Spleen (tissue), 11 donors: ENCODE measurements at regions not wholly inside any gene's neighbourhood (a gene's known extent, or its start where the extent isn't known, plus 50 kb on each side); places are given as distances from the start of the nearest gene placed in this dataset.
A peak's percentile ranks its signal among the peaks of the same experiment; 100 is the strongest.

Experiments
- DNase-seq: peaks from one replicate; pipeline ENCODE4 v3.0.0-alpha.2; 2020
- H3K27ac ChIP-seq, 8 donors: fragments of 200-600 bp; sonication (generic) in 7 of 8; 1 replicate in 4 of 8; 2 replicates in 4 of 8; pipeline versions ENCODE4 v1.5.0 to v1.8.0; 2016 to 2021; ENCODE audit warnings: inconsistent platforms in 4 of 8, mild to moderate bottlenecking in 4 of 8, moderate library complexity in 1 of 8
- H3K27me3 ChIP-seq, 7 donors: fragments of 200-600 bp; sonication (generic) in 6 of 7; replicated peaks in 1 of 7; 1 replicate in 4 of 7; 2 replicates in 3 of 7; pipeline versions ENCODE4 v1.5.0 to v1.8.0; 2016 to 2021; ENCODE audit warnings: inconsistent platforms in 3 of 7, mild to moderate bottlenecking in 1 of 7
- H3K36me3 ChIP-seq, 6 donors: fragments of 200-600 bp; sonication (generic) in 5 of 6; 1 replicate in 4 of 6; 2 replicates in 2 of 6; pipeline versions ENCODE4 v1.5.0 to v1.8.0; 2016 to 2021; ENCODE audit warnings: inconsistent platforms in 2 of 6
- H3K4me1 ChIP-seq, 6 donors: fragments of 200-600 bp; sonication (generic) in 5 of 6; 1 replicate in 3 of 6; 2 replicates in 3 of 6; pipeline versions ENCODE4 v1.5.0 to v1.8.0; 2016 to 2021; ENCODE audit warnings: inconsistent platforms in 3 of 6
- H3K4me3 ChIP-seq, 8 donors: fragments of 200-600 bp; sonication (generic) in 7 of 8; 1 replicate in 4 of 8; 2 replicates in 4 of 8; pipeline versions ENCODE4 v1.5.0 to v1.8.0; 2016 to 2021; ENCODE audit warnings: inconsistent platforms in 4 of 8, mild to moderate bottlenecking in 4 of 8, moderate library complexity in 2 of 8
- H3K9me3 ChIP-seq, 8 donors: fragments of 200-600 bp; sonication (generic) in 7 of 8; 1 replicate in 4 of 8; 2 replicates in 4 of 8; pipeline versions ENCODE4 v1.5.0 to v1.8.0; 2016 to 2021; ENCODE audit warnings: inconsistent platforms in 4 of 8
- CTCF ChIP-seq, 11 experiments: fragments of 200-600 bp in 7 of 11; fragments of 450-650 bp in 4 of 11; sonication (generic) in 4 of 11; IDR thresholded peaks in 8 of 11; conservative IDR thresholded peaks in 3 of 11; 1 replicate in 7 of 11; 2 replicates in 4 of 11; pipeline versions ENCODE4 v1.4.0 to v1.8.0; 2016 to 2021; ENCODE audit warnings: antibody characterized with exemption in 11 of 11, inconsistent platforms in 4 of 11, mild to moderate bottlenecking in 1 of 11
- POLR2A ChIP-seq, 3 donors: fragments of 450-650 bp; IDR thresholded peaks; one replicate each; pipeline ENCODE4 v1.5.1; 2017; ENCODE audit warnings: antibody characterized with exemption in 3 of 3, mild to moderate bottlenecking in 1 of 3
- POLR2AphosphoS5 ChIP-seq, 3 donors: sonication (generic); formaldehyde crosslinking; IDR thresholded peaks; one replicate each; pipeline ENCODE4 v1.5.1; 2017; ENCODE audit warnings: antibody characterized with exemption in 3 of 3
- whole genome bisulfite sequencing, 5 donors: extraction: QIAGEN DNeasy Blood & Tissue Kit in 3 of 5; methylation state at CpG; one replicate each; pipeline versions ENCODE4 v1.1.5 to v1.1.7; 2013 to 2018; 5-methylcytosine and 5-hydroxymethylcytosine counted together
- intact Hi-C: fragments of 100-400 bp; cut with DNase I; formaldehyde crosslinking; loops from one replicate; pipeline ENCODE4 v1.15.0; 2023; ENCODE audit warnings: low total_unique reads
- donor health status: healthy with polysubstance abuse.
- donor health status: DM: no; HTN: no; CAD: no; lungs with moderate emphysema.
- donor health status: DM: no; HTN: no; CAD: no.
- donor health status: Bipolar disorder and iron deficiency.
- donor health status: healthy.
- donor health status: DM: no; HTN: no; CAD: no.
- donor health status: DM: yes; HTN: yes; CAD: no.

- TF ChIP-seq POLR2A (IDR thresholded peaks at IDR 0.05) = no peak
- TF ChIP-seq POLR2AphosphoS5 (IDR thresholded peaks at IDR 0.05) = no peak
- no peak for TF ChIP-seq CTCF (IDR thresholded peaks at IDR 0.05 in 8 of 11, conservative IDR thresholded peaks at IDR 0.05 in 3 of 11)
- intact Hi-C loops = no loop called here
- peak; percentile 49 for DNase-seq
- H3K4me3 ChIP-seq = no peak overlapping the region
- no peak overlapping the region for H3K27ac ChIP-seq
- H3K27me3 ChIP-seq = peaks cover 0 to 45% (median 7%) of the 10 kb centered on the region in 7 donors
- no peaks in the 10 kb centered on the region for H3K9me3 ChIP-seq
- H3K36me3 ChIP-seq = no peaks in the 10 kb centered on the region
- WGBS, 5 donors = 69 to 86% (median 82%) methylated on average over 4 of the region's 4 CpGs
- no peaks in the 10 kb centered on the region for H3K4me1 ChIP-seq
Measured at GRCh38 chr3:43862470-43862869, 171.7 kb downstream of the ABHD5 start.

GRCh38 chr3:43862992-43863805, 172.5 kb downstream of the ABHD5 start:
- no peak overlapping the region for H3K27ac ChIP-seq
- TF ChIP-seq POLR2AphosphoS5 (IDR thresholded peaks at IDR 0.05) = no peak
- no peak for TF ChIP-seq POLR2A (IDR thresholded peaks at IDR 0.05)
- TF ChIP-seq CTCF (IDR thresholded peaks at IDR 0.05 in 8 of 11, conservative IDR thresholded peaks at IDR 0.05 in 3 of 11) = no peak
- peaks cover 0 to 38% (median 4%) of the 10 kb centered on the region in 7 donors for H3K27me3 ChIP-seq
- no peaks in the 10 kb centered on the region for H3K9me3 ChIP-seq
- 86 to 95% (median 91%) methylated on average over 5 to 8 of the region's 8 CpGs for WGBS, 5 donors
- intact Hi-C loops = no loop called here
- no peaks in the 10 kb centered on the region for H3K36me3 ChIP-seq
- no peak overlapping the region for H3K4me3 ChIP-seq
- no peaks in the 10 kb centered on the region for H3K4me1 ChIP-seq
- DNase-seq = no peak

GRCh38 chr3:43863966-43864933, 173.5 kb downstream of the ABHD5 start:
- TF ChIP-seq CTCF (IDR thresholded peaks at IDR 0.05 in 8 of 11, conservative IDR thresholded peaks at IDR 0.05 in 3 of 11) (no peak), POLR2A (IDR thresholded peaks at IDR 0.05) (no peak), POLR2AphosphoS5 (IDR thresholded peaks at IDR 0.05) (no peak)
- 57 to 70% (median 68%) methylated on average over 6 of the region's 6 CpGs for WGBS, 5 donors
- no peaks in the 10 kb centered on the region for H3K9me3 ChIP-seq
- DNase-seq = peak; percentile 28
- peaks cover 0 to 37% (median 0%) of the 10 kb centered on the region in 7 donors for H3K27me3 ChIP-seq
- no peaks in the 10 kb centered on the region for H3K36me3 ChIP-seq
- H3K27ac ChIP-seq = no peak overlapping the region
- intact Hi-C loops = no loop called here
- no peak overlapping the region for H3K4me3 ChIP-seq
- H3K4me1 ChIP-seq = no peaks in the 10 kb centered on the region

GRCh38 chr3:43865351-43865750, 174.6 kb downstream of the ABHD5 start:
- 79 to 89% (median 86%) methylated on average over 4 of the region's 4 CpGs for WGBS, 5 donors
- Histone ChIP-seq H3K9me3 (no peaks in the 10 kb centered on the region), H3K27ac (no peak overlapping the region), H3K4me3 (no peak overlapping the region), H3K36me3 (no peaks in the 10 kb centered on the region), H3K4me1 (no peaks in the 10 kb centered on the region), H3K27me3 (peaks cover 0 to 30% (median 0%) of the 10 kb centered on the region in 7 donors)
- intact Hi-C loops = no loop called here
- DNase-seq = peak; percentile 43
- TF ChIP-seq POLR2A (IDR thresholded peaks at IDR 0.05) (no peak), POLR2AphosphoS5 (IDR thresholded peaks at IDR 0.05) (no peak), CTCF (IDR thresholded peaks at IDR 0.05 in 8 of 11, conservative IDR thresholded peaks at IDR 0.05 in 3 of 11) (no peak)
